Activated naive CD8-positive, alpha-beta T cell treated with anti-CD3 and anti-CD28 coated beads for 36 hours (primary cell): ENCODE measurements at regions not wholly inside any gene's neighbourhood (a gene's known extent, or its start where the extent isn't known, plus 50 kb on each side); places are given as distances from the start of the nearest gene placed in this dataset.

Experiments
- DNase-seq: peaks from one replicate; pipeline ENCODE4 v3.0.0; 2021
- H3K27ac Mint-ChIP-seq: one replicate; pipeline ENCODE4 v1.8.0; 2022; ENCODE audit warnings: mild to moderate bottlenecking, moderate library complexity, mixed read lengths
- H3K27me3 Mint-ChIP-seq: one replicate; pipeline ENCODE4 v1.8.0; 2022; ENCODE audit warnings: mild to moderate bottlenecking, mixed read lengths
- H3K36me3 Mint-ChIP-seq: one replicate; pipeline ENCODE4 v1.8.0; 2021; ENCODE audit warnings: mild to moderate bottlenecking, mixed read lengths
- H3K4me1 Mint-ChIP-seq: one replicate; pipeline ENCODE4 v1.8.0; 2021; ENCODE audit warnings: mixed read lengths
- H3K4me3 Mint-ChIP-seq: one replicate; pipeline ENCODE4 v1.8.0; 2022; ENCODE audit warnings: mild to moderate bottlenecking, moderate library complexity, mixed read lengths
- H3K9me3 Mint-ChIP-seq: one replicate; pipeline ENCODE4 v1.8.0; 2022; ENCODE audit warnings: mixed read lengths

DNA sequence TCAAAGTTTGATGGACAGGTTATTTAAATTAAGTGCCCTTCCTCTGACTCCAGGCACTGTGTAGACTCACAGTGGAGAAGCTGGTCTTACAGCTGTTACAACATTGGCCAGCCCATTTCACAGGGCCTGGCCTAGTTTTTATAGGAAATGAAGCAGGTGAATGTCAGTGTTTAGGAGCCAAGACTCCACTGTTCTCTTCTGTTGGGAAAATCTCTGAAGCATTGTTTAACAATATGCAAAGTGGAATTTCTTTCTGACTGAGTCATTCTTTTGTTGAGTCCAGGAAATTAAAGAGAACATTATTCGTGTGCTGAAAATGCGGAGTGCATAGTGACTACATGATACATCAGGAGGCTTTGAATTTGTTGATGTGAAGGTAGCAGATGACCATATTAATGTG is 64.7 kb downstream of the ARRDC4 start:
- Mint-ChIP-seq H3K4me3 (no peak overlapping the region), H3K36me3 (no peaks in the 10 kb centered on the region), H3K4me1 (no peaks in the 10 kb centered on the region), H3K27me3 (peaks cover 9% of the 10 kb centered on the region), H3K27ac (no peak overlapping the region), H3K9me3 (peaks cover 4% of the 10 kb centered on the region)
- no peak for DNase-seq

GRCh38 chr15:98034731-98035130 is 74.2 kb downstream of the ARRDC4 start:
- Mint-ChIP-seq H3K36me3 (no peaks in the 10 kb centered on the region), H3K27ac (no peak overlapping the region), H3K4me3 (no peak overlapping the region), H3K4me1 (no peaks in the 10 kb centered on the region), H3K9me3 (no peaks in the 10 kb centered on the region), H3K27me3 (peaks cover 7% of the 10 kb centered on the region)
- DNase-seq, result no peak

DNA sequence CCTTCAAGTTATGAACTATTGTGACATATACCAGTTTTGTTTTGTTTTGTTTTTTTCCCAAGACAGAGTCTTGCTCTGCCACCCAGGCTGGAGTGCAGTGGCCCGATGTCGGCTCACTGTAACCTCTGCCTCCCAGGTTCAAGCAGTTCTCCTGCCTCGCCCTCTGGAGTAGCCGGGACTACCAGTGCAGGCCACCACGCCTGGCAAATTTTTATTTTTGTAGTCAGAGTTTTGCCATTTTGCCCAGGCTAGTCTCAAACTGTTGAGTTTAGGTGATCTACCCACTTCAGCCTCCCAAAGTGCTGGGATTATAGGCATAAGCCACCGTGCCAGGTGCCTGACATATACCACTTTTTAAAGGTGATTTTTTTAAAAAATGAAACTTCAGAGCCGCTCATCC is 74.6 kb downstream of the ARRDC4 start:
- Mint-ChIP-seq H3K4me1 (no peaks in the 10 kb centered on the region), H3K9me3 (no peaks in the 10 kb centered on the region), H3K36me3 (no peaks in the 10 kb centered on the region), H3K27ac (no peak overlapping the region), H3K27me3 (peaks cover 7% of the 10 kb centered on the region), H3K4me3 (no peak overlapping the region)
- no peak for DNase-seq

GRCh38 chr15:98035577-98036010 is 75.1 kb downstream of the ARRDC4 start:
- no peaks in the 10 kb centered on the region for H3K9me3 Mint-ChIP-seq
- no peak for DNase-seq
- no peaks in the 10 kb centered on the region for H3K4me1 Mint-ChIP-seq
- H3K4me3 Mint-ChIP-seq, result no peak overlapping the region
- H3K27ac Mint-ChIP-seq, result no peak overlapping the region
- peaks cover 5% of the 10 kb centered on the region for H3K27me3 Mint-ChIP-seq
- no peaks in the 10 kb centered on the region for H3K36me3 Mint-ChIP-seq

DNA sequence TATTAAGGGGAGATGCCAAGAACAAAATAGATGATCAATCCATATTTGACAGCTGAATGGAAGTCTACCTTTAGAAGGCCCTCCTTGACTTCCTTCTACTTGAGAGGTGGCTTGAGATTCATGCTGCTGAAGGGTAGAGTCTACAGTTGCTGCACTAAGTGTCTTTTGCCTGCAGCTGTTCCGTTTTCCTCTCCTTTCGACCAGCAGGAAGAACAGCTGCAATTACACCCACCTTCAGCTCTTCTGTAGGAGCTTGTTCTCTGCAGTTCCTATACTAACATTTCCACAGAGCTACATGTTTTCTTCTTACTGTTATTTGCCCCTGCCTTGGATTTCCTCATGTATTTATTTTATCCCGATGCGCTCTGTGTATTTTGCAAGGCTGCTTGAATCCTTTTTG is 79.1 kb downstream of the ARRDC4 start:
- no peak for DNase-seq
- Mint-ChIP-seq H3K36me3 (no peaks in the 10 kb centered on the region), H3K27me3 (no peaks in the 10 kb centered on the region), H3K9me3 (no peaks in the 10 kb centered on the region), H3K4me1 (no peaks in the 10 kb centered on the region), H3K27ac (no peak overlapping the region), H3K4me3 (no peak overlapping the region)

DNA sequence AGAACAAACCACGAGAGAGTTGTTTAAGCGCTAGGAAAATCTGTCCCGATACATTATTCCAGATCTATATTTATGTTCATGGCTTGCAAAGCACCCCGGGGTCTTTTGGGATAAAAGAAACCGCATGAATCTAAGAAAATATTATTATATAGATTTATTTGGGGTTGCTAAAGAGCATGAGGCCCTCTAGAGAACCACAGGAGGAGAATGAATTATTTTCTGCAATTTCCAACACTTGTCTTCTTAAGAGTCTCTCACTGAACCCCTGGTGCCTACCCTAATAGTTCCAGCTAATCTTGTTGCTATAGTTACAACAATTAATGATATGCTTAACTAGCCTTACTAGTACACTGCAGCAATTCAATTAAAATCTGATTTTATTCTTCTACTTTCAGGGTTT is 79.6 kb downstream of the ARRDC4 start:
- Mint-ChIP-seq H3K36me3 (no peaks in the 10 kb centered on the region), H3K4me1 (no peaks in the 10 kb centered on the region), H3K4me3 (no peak overlapping the region), H3K9me3 (no peaks in the 10 kb centered on the region), H3K27me3 (no peaks in the 10 kb centered on the region), H3K27ac (no peak overlapping the region)
- DNase-seq, result no peak

DNA sequence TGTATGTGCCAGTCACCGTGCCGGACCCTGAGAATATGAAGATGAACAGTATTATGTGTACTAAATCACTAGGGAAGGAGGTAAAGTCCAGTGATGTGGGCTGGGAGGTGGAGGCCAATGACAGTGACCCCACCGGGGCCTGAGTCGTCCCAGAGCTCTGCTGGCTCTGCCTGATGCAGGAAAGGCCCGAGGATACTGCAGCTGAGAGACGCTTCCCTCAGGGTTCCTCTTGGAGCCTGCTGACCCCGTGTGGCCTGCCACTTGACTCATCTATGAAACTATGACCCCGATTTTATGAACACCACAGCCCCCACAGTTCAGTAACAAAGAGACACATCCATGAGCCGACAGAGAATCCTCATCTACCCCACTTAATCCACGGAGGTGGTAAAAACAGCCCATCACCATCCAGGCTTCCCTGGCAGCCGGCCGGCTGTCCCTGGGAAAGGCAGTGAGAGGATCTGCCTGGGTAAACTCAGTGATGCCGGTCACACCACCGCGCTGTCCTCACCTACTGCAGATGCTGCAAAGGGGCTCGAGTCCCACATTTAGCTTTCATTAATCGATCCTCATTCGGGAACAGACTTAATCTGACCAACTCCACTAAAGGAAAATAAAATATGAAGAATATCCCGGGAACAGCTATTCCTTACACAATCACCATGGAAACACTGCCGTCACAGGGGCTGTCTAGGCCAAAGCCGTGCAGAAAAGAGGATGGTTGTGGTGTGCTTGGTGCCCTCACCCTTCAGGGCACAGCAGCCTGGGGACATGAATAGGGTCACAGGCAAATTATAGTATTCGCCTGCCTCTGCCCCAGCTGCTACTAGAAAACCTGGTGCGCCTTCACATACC is 82.9 kb downstream of the ARRDC4 start:
- no peak for DNase-seq
- Mint-ChIP-seq H3K27ac (no peak overlapping the region), H3K4me3 (no peak overlapping the region), H3K9me3 (peaks cover 3% of the 10 kb centered on the region), H3K4me1 (no peaks in the 10 kb centered on the region), H3K36me3 (no peaks in the 10 kb centered on the region), H3K27me3 (no peaks in the 10 kb centered on the region)

DNA sequence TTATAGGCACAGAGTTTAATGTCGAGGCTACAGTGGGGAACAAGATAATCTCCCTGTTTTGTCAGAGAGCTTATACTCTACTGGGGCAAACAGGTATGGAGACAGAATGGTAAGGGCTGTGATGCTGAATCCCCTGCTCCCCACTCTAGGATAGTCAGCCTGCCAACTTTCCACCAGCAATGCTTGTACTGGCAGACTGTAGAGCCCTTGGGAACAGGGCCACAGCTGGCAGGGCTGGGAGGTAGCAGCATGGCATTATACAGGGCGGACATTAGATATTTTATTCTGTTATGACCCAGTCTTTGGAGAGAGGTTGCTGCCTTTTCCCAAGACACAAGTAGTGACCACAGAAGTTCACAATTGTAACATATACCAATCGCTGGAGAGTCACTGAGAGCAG is 91.2 kb downstream of the ARRDC4 start:
- Mint-ChIP-seq H3K27me3 (peaks cover 25% of the 10 kb centered on the region), H3K27ac (no peak overlapping the region), H3K9me3 (peaks cover 11% of the 10 kb centered on the region), H3K4me3 (no peak overlapping the region), H3K36me3 (no peaks in the 10 kb centered on the region), H3K4me1 (no peaks in the 10 kb centered on the region)
- DNase-seq, result no peak

DNA sequence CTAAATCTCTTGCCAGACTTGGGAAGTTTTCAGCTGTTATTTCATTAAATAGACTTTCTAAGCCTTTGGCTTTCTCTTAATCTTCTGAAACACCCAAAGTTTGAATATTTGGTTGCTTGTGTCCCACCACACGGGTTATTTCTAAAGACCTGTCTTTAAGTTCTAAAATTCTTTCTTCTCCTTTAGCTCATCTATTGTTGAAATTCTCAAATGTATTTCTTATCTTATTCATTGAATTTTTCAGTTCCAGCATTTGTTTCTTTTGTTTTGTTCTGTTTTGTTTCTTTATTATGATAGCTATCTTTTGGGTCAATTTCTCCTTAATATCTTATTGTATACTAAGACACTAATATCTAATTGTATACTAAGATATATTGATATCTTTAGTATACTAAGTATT is 97.0 kb downstream of the ARRDC4 start:
- Mint-ChIP-seq H3K4me3 (no peak overlapping the region), H3K36me3 (no peaks in the 10 kb centered on the region), H3K27me3 (peaks cover 13% of the 10 kb centered on the region), H3K27ac (no peak overlapping the region), H3K4me1 (no peaks in the 10 kb centered on the region), H3K9me3 (peaks cover 29% of the 10 kb centered on the region)
- no peak for DNase-seq

DNA sequence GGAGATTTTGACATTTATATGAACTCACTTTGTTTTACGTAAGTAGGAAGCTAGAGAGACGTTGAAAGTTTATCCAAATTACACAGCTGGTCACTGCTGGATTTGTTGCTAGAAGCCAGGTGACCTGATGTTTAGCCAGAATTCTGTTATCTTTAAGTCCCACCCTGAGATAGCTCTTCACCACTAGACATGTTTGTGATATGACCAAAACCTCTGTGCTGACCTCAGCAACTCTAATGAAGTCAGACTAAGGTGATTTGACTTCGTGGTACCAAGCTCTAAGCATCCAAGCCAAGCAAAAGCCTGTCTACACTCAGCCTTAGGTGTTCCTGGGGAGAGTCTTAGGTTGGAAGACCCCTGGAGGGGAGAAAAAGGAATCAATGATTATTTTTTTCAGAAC is 102.4 kb downstream of the ARRDC4 start:
- Mint-ChIP-seq H3K27me3 (peaks cover 14% of the 10 kb centered on the region), H3K36me3 (no peaks in the 10 kb centered on the region), H3K27ac (no peak overlapping the region), H3K4me3 (no peak overlapping the region), H3K4me1 (no peaks in the 10 kb centered on the region), H3K9me3 (peaks cover 15% of the 10 kb centered on the region)
- DNase-seq, result no peak

DNA sequence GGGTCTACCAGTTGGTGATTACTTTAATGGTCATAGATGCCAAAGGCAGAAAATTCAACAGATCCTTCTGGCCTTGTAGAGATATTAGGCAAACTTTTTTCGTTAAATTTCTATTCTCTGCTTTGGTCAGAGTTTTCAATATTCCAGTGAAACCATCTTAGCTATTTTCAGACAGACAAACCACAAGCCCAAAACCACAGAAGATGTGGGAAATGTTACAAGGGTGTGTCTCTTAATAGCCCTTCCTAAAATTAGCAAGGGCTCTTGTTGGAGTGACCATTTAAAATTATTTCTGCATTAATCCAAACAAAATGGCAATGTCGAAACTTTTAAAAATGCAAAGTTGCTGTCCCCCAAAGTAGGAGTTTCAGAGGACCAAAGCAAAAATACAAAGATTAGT is 102.8 kb downstream of the ARRDC4 start:
- H3K27ac Mint-ChIP-seq, result no peak overlapping the region
- DNase-seq, result no peak
- H3K4me3 Mint-ChIP-seq, result no peak overlapping the region
- peaks cover 14% of the 10 kb centered on the region for H3K27me3 Mint-ChIP-seq
- no peaks in the 10 kb centered on the region for H3K36me3 Mint-ChIP-seq
- H3K9me3 Mint-ChIP-seq, result peaks cover 13% of the 10 kb centered on the region
- no peaks in the 10 kb centered on the region for H3K4me1 Mint-ChIP-seq

GRCh38 chr15:98063871-98064270 is 103.4 kb downstream of the ARRDC4 start:
- Mint-ChIP-seq H3K27me3 (peaks cover 14% of the 10 kb centered on the region), H3K4me3 (no peak overlapping the region), H3K27ac (no peak overlapping the region), H3K9me3 (peaks cover 9% of the 10 kb centered on the region), H3K4me1 (no peaks in the 10 kb centered on the region), H3K36me3 (no peaks in the 10 kb centered on the region)
- DNase-seq, result no peak

- DNase-seq, result no peak
- no peaks in the 10 kb centered on the region for H3K4me1 Mint-ChIP-seq
- no peak overlapping the region for H3K27ac Mint-ChIP-seq
- no peak overlapping the region for H3K4me3 Mint-ChIP-seq
- H3K27me3 Mint-ChIP-seq, result peaks cover 14% of the 10 kb centered on the region
- H3K36me3 Mint-ChIP-seq, result no peaks in the 10 kb centered on the region
- no peaks in the 10 kb centered on the region for H3K9me3 Mint-ChIP-seq
Observed at GRCh38 chr15:98067339-98067738, 106.8 kb downstream of the ARRDC4 start.

- H3K36me3 Mint-ChIP-seq, result no peaks in the 10 kb centered on the region
- no peaks in the 10 kb centered on the region for H3K4me1 Mint-ChIP-seq
- no peaks in the 10 kb centered on the region for H3K9me3 Mint-ChIP-seq
- H3K4me3 Mint-ChIP-seq, result no peak overlapping the region
- no peak for DNase-seq
- no peak overlapping the region for H3K27ac Mint-ChIP-seq
- peaks cover 4% of the 10 kb centered on the region for H3K27me3 Mint-ChIP-seq
Observed at GRCh38 chr15:98069256-98069655, 108.8 kb downstream of the ARRDC4 start.

GRCh38 chr15:98070137-98070536 is 109.6 kb downstream of the ARRDC4 start:
- DNase-seq, result no peak
- no peak overlapping the region for H3K4me3 Mint-ChIP-seq
- no peak overlapping the region for H3K27ac Mint-ChIP-seq
- H3K4me1 Mint-ChIP-seq, result no peaks in the 10 kb centered on the region
- H3K9me3 Mint-ChIP-seq, result no peaks in the 10 kb centered on the region
- H3K36me3 Mint-ChIP-seq, result no peaks in the 10 kb centered on the region
- H3K27me3 Mint-ChIP-seq, result no peaks in the 10 kb centered on the region

DNA sequence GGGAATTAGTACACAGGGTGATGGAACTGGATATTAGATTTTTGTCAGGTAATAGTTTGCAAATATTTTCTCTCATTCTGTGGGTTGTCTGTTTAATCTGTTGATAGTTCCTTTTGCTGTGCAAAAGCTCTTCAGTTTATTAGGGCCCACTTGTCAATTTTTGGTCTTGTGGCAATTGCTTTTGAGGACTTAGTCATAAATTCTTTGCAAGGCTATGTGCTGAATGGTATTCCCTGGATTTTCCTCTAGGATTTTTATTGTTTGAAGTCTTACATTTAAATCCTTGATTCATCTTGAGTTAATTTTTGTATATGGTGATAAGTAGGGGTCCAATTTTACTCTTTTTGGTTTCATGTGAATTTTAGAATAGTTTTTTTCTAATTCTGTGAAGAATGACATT is 111.3 kb downstream of the ARRDC4 start:
- Mint-ChIP-seq H3K9me3 (no peaks in the 10 kb centered on the region), H3K27me3 (no peaks in the 10 kb centered on the region), H3K4me1 (no peaks in the 10 kb centered on the region), H3K4me3 (no peak overlapping the region), H3K36me3 (no peaks in the 10 kb centered on the region), H3K27ac (no peak overlapping the region)
- no peak for DNase-seq
